HepG2 (cell line): ENCODE measurements at regions not wholly inside any gene's neighbourhood (a gene's known extent, or its start where the extent isn't known, plus 50 kb on each side); places are given as distances from the start of the nearest gene placed in this dataset.

Experiments used
- ATAC-seq: fragments of 200-7000 bp; cut with Tn5 transposase; 3 replicates; pipeline ENCODE4 v1.9.1; 2020; ENCODE audit warnings: mild to moderate bottlenecking, moderate library complexity
- BruUV-seq: library from RNA; stranded (reverse); fragments of 400-500 nt; replicated peaks from 2 replicates; lab custom pipeline; 2021; lab: Mats Ljungman, UMichigan
- CTCF ChIA-PET: fragments of 300-600 bp; formaldehyde crosslinking; extraction: SDS; loops from one replicate; lab custom pipeline; 2021; ENCODE audit warnings: low total read pairs, inconsistent platforms, low intra/inter-chr PET ratio; lab: Yijun Ruan, JAX
- POLR2A ChIA-PET: fragments of 350-600 bp; sonication (Branson Sonifier 250); formaldehyde crosslinking; loops from one replicate; lab custom pipeline; 2020; ENCODE audit warnings: antibody characterized with exemption, inconsistent platforms; lab: Yijun Ruan, JAX
- DNase-seq: peaks from one replicate; pipeline ENCODE4 v3.0.0-alpha.2; 2015; ENCODE audit warnings: low spot score
- FAIRE-seq: peaks from 3 replicates; lab custom pipeline; 2011; peaks lifted over from hg19 to GRCh38; lab: Jason Lieb, UNC
- H2AFZ ChIP-seq: one replicate; pipeline ENCODE4 v1.6.1; 2011; ENCODE audit warnings: low read length, inconsistent platforms
- H3K27ac ChIP-seq: fragments of 300-600 bp; 3 replicates; pipeline ENCODE4 v1.8.0; 2011; ENCODE audit warnings: mixed run types, mild to moderate bottlenecking, mixed read lengths, low read length, inconsistent platforms; ENCODE audit not compliant: insufficient read depth; ENCODE audit errors: extremely low read length
- H3K27me3 ChIP-seq, 2 experiments: fragments of 200-600 bp in 1 of 2; 2 replicates in 1 of 2; 3 replicates in 1 of 2; pipeline versions ENCODE4 v1.6.0 to v1.8.0; 2011; ENCODE audit warnings: low read length in 2 of 2, mild to moderate bottlenecking in 2 of 2, moderate library complexity in 2 of 2, inconsistent platforms in 1 of 2; ENCODE audit not compliant: insufficient read depth in 2 of 2, control insufficient read depth in 1 of 2
- H3K36me3 ChIP-seq, 2 experiments: fragments of 200-600 bp in 1 of 2; replicated peaks in 1 of 2; 2 replicates in 1 of 2; 3 replicates in 1 of 2; pipeline versions ENCODE4 v1.5.1 to v1.8.0; 2011; ENCODE audit warnings: low read length in 2 of 2, inconsistent platforms in 1 of 2; ENCODE audit not compliant: insufficient read depth in 2 of 2, control insufficient read depth in 1 of 2
- H3K4me1 ChIP-seq: 2 replicates; pipeline ENCODE4 v1.5.1; 2012; ENCODE audit warnings: low read length, inconsistent platforms; ENCODE audit not compliant: insufficient read depth
- H3K4me2 ChIP-seq: 2 replicates; pipeline ENCODE4 v1.6.0; 2011; ENCODE audit warnings: low read depth, low read length, inconsistent platforms
- H3K4me3 ChIP-seq, 3 experiments: fragments of 200-600 bp in 1 of 3; sonication (generic), shearing (Covaris generic) in 1 of 3; replicated peaks in 1 of 3; 2 replicates each; pipeline ENCODE4 v1.5.1; 2011 to 2016; ENCODE audit warnings: low read length in 3 of 3, inconsistent platforms in 2 of 3, low read depth in 2 of 3, mild to moderate bottlenecking in 2 of 3, control low read depth in 1 of 3, mixed read lengths in 1 of 3; ENCODE audit not compliant: insufficient read depth in 1 of 3
- H3K79me2 ChIP-seq: one replicate; pipeline ENCODE4 v1.6.1; 2011; ENCODE audit warnings: low read length, inconsistent platforms; ENCODE audit not compliant: insufficient read depth
- H3K9ac ChIP-seq: 2 replicates; pipeline ENCODE4 v1.6.0; 2011; ENCODE audit warnings: mild to moderate bottlenecking, low read depth, low read length, inconsistent platforms; ENCODE audit not compliant: insufficient read depth
- H3K9me3 ChIP-seq: 2 replicates; pipeline ENCODE4 v1.5.1; 2012; ENCODE audit warnings: mild to moderate bottlenecking, low read length
- H4K20me1 ChIP-seq: 2 replicates; pipeline ENCODE4 v1.6.0; 2011; ENCODE audit warnings: inconsistent platforms, mild to moderate bottlenecking, low read length, moderate library complexity; ENCODE audit not compliant: insufficient read depth
- ELF4 ChIP-seq: sonication (generic); formaldehyde crosslinking; IDR thresholded peaks from 2 replicates; pipeline ENCODE4 v1.5.0; 2020; ENCODE audit warnings: missing genetic modification reagents, mild to moderate bottlenecking, moderate library complexity, borderline replicate concordance
- GABPB1 ChIP-seq: IDR thresholded peaks from 2 replicates; pipeline ENCODE4 v1.6.1; 2016; ENCODE audit warnings: mild to moderate bottlenecking, missing genetic modification reagents, moderate library complexity, missing compliant biosample characterization
- KDM2A ChIP-seq: sonication (generic); formaldehyde crosslinking; IDR thresholded peaks from 2 replicates; pipeline ENCODE4 v1.4.0; 2020; ENCODE audit warnings: low read depth, missing genetic modification reagents, borderline replicate concordance
- MIXL1 ChIP-seq: IDR thresholded peaks from 2 replicates; pipeline ENCODE4 v1.6.1; 2016
- TBL1XR1 ChIP-seq: fragments of 150-350 bp; IDR thresholded peaks from 2 replicates; pipeline ENCODE4 v1.6.1; 2014; ENCODE audit warnings: borderline replicate concordance, low read length; ENCODE audit not compliant: partially characterized antibody
- THAP11 ChIP-seq: IDR thresholded peaks from 2 replicates; pipeline ENCODE4 v1.6.1; 2016; ENCODE audit warnings: missing biosample characterization, missing genetic modification reagents
- ZNF709 ChIP-seq: sonication (generic); formaldehyde crosslinking; IDR thresholded peaks from 2 replicates; pipeline ENCODE4 v1.5.0; 2020; ENCODE audit warnings: mild to moderate bottlenecking, missing genetic modification reagents
- WGBS: methylation state at CpG from one replicate; pipeline ENCODE4 v1.1.6; 2017; ENCODE audit warnings: low lambda C conversion rate; 5-methylcytosine and 5-hydroxymethylcytosine counted together
- in situ Hi-C: cut with HindIII; loops from 2 replicates; pipeline ENCODE4 v1.10.0; 2017; ENCODE audit warnings: low pct_unique_long_range_greater_than_20kb; ENCODE audit not compliant: extremely low pct_ligation_motif_present
- intact Hi-C: fragments of 100-400 bp; cut with micrococcal nuclease; formaldehyde crosslinking; loops from one replicate; pipeline ENCODE4 v1.10.0; 2022; ENCODE audit not compliant: unreplicated experiment
- TF ChIP-seq, protein P1 (sequence below): sonication (generic); formaldehyde crosslinking; IDR thresholded peaks from 2 replicates; pipeline ENCODE4 v1.4.0; 2020; ENCODE audit warnings: missing genetic modification reagents, mild to moderate bottlenecking, borderline replicate concordance
- TF ChIP-seq, protein P2 (sequence below): sonication (generic); formaldehyde crosslinking; IDR thresholded peaks from 2 replicates; pipeline ENCODE4 v1.4.0; 2020; ENCODE audit warnings: missing genetic modification reagents
- TF ChIP-seq, protein P3 (sequence below): conservative IDR thresholded peaks from 2 replicates; pipeline ENCODE4 v1.6.1; 2018; ENCODE audit warnings: missing genetic modification reagents
- TF ChIP-seq, protein P4 (sequence below): sonication (generic); formaldehyde crosslinking; IDR thresholded peaks from 2 replicates; pipeline ENCODE4 v1.5.0; 2020; ENCODE audit warnings: missing genetic modification reagents
- TF ChIP-seq, protein P5 (sequence below): IDR thresholded peaks from 2 replicates; pipeline ENCODE4 v1.6.1; 2018; ENCODE audit warnings: missing genetic modification reagents, mild to moderate bottlenecking, missing compliant biosample characterization

DNA sequence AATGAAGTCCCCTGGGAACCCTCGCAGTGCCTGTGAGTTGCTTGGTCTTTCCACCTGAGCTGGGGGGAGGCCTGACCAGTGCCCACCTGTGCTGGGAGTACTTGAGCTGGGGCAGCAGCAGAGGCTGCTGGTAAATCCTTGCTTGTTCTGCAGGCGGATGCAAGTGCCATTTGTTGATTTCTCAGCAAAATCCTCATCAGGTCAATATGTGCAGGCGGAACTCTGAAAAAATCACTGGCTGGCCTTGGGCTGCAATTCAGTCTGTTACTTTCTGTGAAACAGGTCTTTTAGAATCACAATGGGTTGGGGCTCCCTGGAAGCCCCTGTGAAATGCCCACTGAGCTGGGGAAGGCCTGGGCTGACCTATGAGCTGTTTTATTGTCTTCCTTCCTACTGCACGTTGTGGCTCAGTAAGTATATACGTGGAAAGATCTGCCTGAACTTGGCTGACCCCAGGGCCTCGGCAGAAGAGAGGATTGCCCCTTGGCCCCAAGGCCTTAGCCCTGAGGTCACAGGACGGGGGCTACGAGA, 182.0 kb upstream of the RGMA start:
- H3K27ac ChIP-seq: no peak overlapping the region
- H3K4me1 ChIP-seq: no peaks in the 10 kb centered on the region
- no peak overlapping the region for H3K4me3 ChIP-seq
- DNase-seq (no peak), ATAC-seq (no peak), FAIRE-seq (no peak)
- BruUV-seq: no TSS peak
- ChIA-PET POLR2A (no interaction called here), CTCF (no interaction called here)
- intact Hi-C loops: no loop called here
- in situ Hi-C loops: no loop called here
- H3K79me2 ChIP-seq: no peaks in the 10 kb centered on the region
- H2AFZ ChIP-seq: no peak overlapping the region
- H3K9ac ChIP-seq: no peak overlapping the region
- peaks cover 0 to 12% of the 10 kb centered on the region in 2 experiments; a peak in 3 of 5 replicates for H3K27me3 ChIP-seq
- H3K9me3 ChIP-seq: no peaks in the 10 kb centered on the region
- no peaks in the 10 kb centered on the region for H4K20me1 ChIP-seq
- WGBS: 0% methylated on average over 1 of the region's 8 CpGs
- H3K4me2 ChIP-seq: no peak overlapping the region
- H3K36me3 ChIP-seq: no peaks in the 10 kb centered on the region
- TF ChIP-seq ZNF709 (CRISPR knock-in tag): no peak
- no peak for TF ChIP-seq TBL1XR1
- TF ChIP-seq MIXL1 (CRISPR knock-in tag): no peak
- TF ChIP-seq GABPB1 (CRISPR knock-in tag): no peak
- TF ChIP-seq, protein P1, sequence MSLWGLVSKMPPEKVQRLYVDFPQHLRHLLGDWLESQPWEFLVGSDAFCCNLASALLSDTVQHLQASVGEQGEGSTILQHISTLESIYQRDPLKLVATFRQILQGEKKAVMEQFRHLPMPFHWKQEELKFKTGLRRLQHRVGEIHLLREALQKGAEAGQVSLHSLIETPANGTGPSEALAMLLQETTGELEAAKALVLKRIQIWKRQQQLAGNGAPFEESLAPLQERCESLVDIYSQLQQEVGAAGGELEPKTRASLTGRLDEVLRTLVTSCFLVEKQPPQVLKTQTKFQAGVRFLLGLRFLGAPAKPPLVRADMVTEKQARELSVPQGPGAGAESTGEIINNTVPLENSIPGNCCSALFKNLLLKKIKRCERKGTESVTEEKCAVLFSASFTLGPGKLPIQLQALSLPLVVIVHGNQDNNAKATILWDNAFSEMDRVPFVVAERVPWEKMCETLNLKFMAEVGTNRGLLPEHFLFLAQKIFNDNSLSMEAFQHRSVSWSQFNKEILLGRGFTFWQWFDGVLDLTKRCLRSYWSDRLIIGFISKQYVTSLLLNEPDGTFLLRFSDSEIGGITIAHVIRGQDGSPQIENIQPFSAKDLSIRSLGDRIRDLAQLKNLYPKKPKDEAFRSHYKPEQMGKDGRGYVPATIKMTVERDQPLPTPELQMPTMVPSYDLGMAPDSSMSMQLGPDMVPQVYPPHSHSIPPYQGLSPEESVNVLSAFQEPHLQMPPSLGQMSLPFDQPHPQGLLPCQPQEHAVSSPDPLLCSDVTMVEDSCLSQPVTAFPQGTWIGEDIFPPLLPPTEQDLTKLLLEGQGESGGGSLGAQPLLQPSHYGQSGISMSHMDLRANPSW: no peak
- no peak for TF ChIP-seq ELF4 (CRISPR knock-in tag)
- TF ChIP-seq, protein P2, sequence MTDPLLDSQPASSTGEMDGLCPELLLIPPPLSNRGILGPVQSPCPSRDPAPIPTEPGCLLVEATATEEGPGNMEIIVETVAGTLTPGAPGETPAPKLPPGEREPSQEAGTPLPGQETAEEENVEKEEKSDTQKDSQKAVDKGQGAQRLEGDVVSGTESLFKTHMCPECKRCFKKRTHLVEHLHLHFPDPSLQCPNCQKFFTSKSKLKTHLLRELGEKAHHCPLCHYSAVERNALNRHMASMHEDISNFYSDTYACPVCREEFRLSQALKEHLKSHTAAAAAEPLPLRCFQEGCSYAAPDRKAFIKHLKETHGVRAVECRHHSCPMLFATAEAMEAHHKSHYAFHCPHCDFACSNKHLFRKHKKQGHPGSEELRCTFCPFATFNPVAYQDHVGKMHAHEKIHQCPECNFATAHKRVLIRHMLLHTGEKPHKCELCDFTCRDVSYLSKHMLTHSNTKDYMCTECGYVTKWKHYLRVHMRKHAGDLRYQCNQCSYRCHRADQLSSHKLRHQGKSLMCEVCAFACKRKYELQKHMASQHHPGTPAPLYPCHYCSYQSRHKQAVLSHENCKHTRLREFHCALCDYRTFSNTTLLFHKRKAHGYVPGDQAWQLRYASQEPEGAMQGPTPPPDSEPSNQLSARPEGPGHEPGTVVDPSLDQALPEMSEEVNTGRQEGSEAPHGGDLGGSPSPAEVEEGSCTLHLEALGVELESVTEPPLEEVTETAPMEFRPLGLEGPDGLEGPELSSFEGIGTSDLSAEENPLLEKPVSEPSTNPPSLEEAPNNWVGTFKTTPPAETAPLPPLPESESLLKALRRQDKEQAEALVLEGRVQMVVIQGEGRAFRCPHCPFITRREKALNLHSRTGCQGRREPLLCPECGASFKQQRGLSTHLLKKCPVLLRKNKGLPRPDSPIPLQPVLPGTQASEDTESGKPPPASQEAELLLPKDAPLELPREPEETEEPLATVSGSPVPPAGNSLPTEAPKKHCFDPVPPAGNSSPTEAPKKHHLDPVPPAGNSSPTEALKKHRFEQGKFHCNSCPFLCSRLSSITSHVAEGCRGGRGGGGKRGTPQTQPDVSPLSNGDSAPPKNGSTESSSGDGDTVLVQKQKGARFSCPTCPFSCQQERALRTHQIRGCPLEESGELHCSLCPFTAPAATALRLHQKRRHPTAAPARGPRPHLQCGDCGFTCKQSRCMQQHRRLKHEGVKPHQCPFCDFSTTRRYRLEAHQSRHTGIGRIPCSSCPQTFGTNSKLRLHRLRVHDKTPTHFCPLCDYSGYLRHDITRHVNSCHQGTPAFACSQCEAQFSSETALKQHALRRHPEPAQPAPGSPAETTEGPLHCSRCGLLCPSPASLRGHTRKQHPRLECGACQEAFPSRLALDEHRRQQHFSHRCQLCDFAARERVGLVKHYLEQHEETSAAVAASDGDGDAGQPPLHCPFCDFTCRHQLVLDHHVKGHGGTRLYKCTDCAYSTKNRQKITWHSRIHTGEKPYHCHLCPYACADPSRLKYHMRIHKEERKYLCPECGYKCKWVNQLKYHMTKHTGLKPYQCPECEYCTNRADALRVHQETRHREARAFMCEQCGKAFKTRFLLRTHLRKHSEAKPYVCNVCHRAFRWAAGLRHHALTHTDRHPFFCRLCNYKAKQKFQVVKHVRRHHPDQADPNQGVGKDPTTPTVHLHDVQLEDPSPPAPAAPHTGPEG (CRISPR knock-in tag): no peak
- no peak for TF ChIP-seq KDM2A (CRISPR knock-in tag)
- TF ChIP-seq, protein P3, sequence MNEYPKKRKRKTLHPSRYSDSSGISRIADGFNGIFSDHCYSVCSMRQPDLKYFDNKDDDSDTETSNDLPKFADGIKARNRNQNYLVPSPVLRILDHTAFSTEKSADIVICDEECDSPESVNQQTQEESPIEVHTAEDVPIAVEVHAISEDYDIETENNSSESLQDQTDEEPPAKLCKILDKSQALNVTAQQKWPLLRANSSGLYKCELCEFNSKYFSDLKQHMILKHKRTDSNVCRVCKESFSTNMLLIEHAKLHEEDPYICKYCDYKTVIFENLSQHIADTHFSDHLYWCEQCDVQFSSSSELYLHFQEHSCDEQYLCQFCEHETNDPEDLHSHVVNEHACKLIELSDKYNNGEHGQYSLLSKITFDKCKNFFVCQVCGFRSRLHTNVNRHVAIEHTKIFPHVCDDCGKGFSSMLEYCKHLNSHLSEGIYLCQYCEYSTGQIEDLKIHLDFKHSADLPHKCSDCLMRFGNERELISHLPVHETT (CRISPR knock-in tag): no peak
- TF ChIP-seq, protein P4, sequence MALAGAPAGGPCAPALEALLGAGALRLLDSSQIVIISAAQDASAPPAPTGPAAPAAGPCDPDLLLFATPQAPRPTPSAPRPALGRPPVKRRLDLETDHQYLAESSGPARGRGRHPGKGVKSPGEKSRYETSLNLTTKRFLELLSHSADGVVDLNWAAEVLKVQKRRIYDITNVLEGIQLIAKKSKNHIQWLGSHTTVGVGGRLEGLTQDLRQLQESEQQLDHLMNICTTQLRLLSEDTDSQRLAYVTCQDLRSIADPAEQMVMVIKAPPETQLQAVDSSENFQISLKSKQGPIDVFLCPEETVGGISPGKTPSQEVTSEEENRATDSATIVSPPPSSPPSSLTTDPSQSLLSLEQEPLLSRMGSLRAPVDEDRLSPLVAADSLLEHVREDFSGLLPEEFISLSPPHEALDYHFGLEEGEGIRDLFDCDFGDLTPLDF: no peak
- no peak for TF ChIP-seq THAP11
- TF ChIP-seq, protein P5, sequence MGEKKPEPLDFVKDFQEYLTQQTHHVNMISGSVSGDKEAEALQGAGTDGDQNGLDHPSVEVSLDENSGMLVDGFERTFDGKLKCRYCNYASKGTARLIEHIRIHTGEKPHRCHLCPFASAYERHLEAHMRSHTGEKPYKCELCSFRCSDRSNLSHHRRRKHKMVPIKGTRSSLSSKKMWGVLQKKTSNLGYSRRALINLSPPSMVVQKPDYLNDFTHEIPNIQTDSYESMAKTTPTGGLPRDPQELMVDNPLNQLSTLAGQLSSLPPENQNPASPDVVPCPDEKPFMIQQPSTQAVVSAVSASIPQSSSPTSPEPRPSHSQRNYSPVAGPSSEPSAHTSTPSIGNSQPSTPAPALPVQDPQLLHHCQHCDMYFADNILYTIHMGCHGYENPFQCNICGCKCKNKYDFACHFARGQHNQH (CRISPR knock-in tag): no peak
